Psoas muscle (tissue), 7 donors: ENCODE measurements at regions not wholly inside any gene's neighbourhood (a gene's known extent, or its start where the extent isn't known, plus 50 kb on each side); places are given as distances from the start of the nearest gene placed in this dataset.

Experiments used
- ATAC-seq, 4 donors: fragments of 200-7000 bp; cut with Tn5 transposase; one replicate each; pipeline ENCODE4 v1.9.1; 2020; ENCODE audit warnings: moderate library complexity in 3 of 4, mild to moderate bottlenecking in 2 of 4
- DNase-seq, 2 donors: peaks; one replicate each; pipeline ENCODE4 v3.0.0-alpha.2; 2020
- H3K27ac ChIP-seq: fragments of 200-600 bp; one replicate; pipeline ENCODE4 v1.8.0; 2022
- H3K27me3 ChIP-seq, 3 donors: fragments of 200-600 bp in 1 of 3; one replicate each; pipeline versions ENCODE4 v1.6.1 to v1.8.0; 2013 to 2022; ENCODE audit warnings: low read length in 2 of 3, mild to moderate bottlenecking in 2 of 3, moderate library complexity in 1 of 3; ENCODE audit not compliant: insufficient read depth in 3 of 3
- H3K36me3 ChIP-seq, 2 donors: fragments of 200-600 bp in 1 of 2; one replicate each; pipeline versions ENCODE4 v1.6.1 to v1.8.0; 2013 to 2022; ENCODE audit warnings: low read depth in 1 of 2, mild to moderate bottlenecking in 1 of 2, moderate library complexity in 1 of 2; ENCODE audit not compliant: insufficient read depth in 1 of 2
- H3K4me1 ChIP-seq: fragments of 200-600 bp; one replicate; pipeline ENCODE4 v1.8.0; 2022
- H3K4me3 ChIP-seq: fragments of 200-600 bp; one replicate; pipeline ENCODE4 v1.8.0; 2022; ENCODE audit warnings: mild to moderate bottlenecking
- H3K9me3 ChIP-seq: fragments of 200-600 bp; one replicate; pipeline ENCODE4 v1.8.0; 2022
- CTCF ChIP-seq: fragments of 200-600 bp; IDR thresholded peaks from one replicate; pipeline ENCODE4 v1.8.0; 2022; ENCODE audit warnings: antibody characterized with exemption
- whole genome bisulfite sequencing, 3 donors: extraction: QIAGEN DNeasy Blood & Tissue Kit; methylation state at CpG; one replicate each; pipeline versions ENCODE4 v1.1.6 to v1.1.7; 2013; 5-methylcytosine and 5-hydroxymethylcytosine counted together
- intact Hi-C, 2 donors: fragments of 100-400 bp; cut with DNase I; formaldehyde crosslinking; loops; one replicate each; pipeline versions ENCODE4 v1.11.0 to v1.14.2; 2022
- donor health status: healthy with polysubstance abuse.
- donor health status: DM: no; HTN: no; CAD: no; lungs with moderate emphysema.
- donor health status: Bipolar disorder and iron deficiency.
- donor health status: healthy.
- donor health status: DM: yes; HTN: yes; CAD: no.
- donor health status: DM: no; HTN: no; CAD: no.
- donor health status: DM: yes; HTN: yes; CAD: no.

DNA sequence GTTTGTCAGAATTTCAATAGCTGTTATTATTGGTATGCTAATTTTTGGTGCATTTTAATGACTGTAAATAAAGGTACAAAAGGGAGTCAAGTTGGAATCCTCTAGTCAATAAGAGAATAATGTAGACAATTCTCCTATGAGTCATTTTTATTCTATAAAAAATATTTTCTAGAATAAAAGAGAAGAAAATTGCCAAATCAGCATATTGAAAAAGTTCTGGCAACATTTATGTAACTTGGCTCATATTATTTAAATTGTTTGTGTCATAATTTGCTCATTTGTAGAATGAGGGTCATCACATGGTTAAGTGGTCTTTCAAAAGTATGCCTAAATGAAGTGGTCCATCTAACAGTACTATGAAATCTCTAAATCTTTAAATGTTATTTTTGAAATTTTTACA is 1719.8 kb upstream of the WWC1 start:
- H3K4me1 ChIP-seq = no peaks in the 10 kb centered on the region
- no peaks in the 10 kb centered on the region for H3K27me3 ChIP-seq
- no peak overlapping the region for H3K4me3 ChIP-seq
- no peak for ATAC-seq
- H3K9me3 ChIP-seq = no peaks in the 10 kb centered on the region
- intact Hi-C loops = no loop called here
- no peak for DNase-seq
- TF ChIP-seq CTCF = no peak
- no peak overlapping the region for H3K27ac ChIP-seq
- H3K36me3 ChIP-seq = no peaks in the 10 kb centered on the region

DNA sequence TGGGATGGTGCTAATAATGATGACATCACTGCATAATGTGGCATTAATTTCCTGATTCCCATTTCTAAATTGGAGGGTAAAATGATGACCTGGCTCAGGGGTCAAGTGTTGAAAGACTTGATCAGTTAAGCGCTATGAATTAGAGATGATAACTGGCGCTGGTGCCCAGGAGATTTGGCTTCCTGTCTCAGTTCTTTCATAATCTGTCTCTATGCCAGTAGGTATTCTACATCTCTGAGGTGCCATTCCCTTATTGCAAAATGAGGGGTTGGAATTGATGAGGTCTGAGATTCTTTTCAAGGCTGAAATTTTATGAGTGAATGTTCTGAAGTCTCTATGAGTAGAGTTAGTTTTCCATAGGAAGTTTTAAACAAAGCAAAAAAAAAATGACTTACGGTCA is 1715.1 kb upstream of the WWC1 start:
- Histone ChIP-seq H3K27ac (no peak overlapping the region), H3K27me3 (no peaks in the 10 kb centered on the region), H3K9me3 (no peaks in the 10 kb centered on the region), H3K36me3 (no peaks in the 10 kb centered on the region), H3K4me3 (no peak overlapping the region), H3K4me1 (no peaks in the 10 kb centered on the region)
- ATAC-seq (no peak), DNase-seq (no peak)
- no peak for TF ChIP-seq CTCF
- intact Hi-C loops = no loop called here
- 83 to 89% (median 83%) methylated on average over 3 of the region's 3 CpGs for WGBS, 3 donors

GRCh38 chr5:166581826-166582225 is 1709.6 kb upstream of the WWC1 start:
- H3K36me3 ChIP-seq = no peaks in the 10 kb centered on the region
- DNase-seq (no peak), ATAC-seq (no peak)
- TF ChIP-seq CTCF = no peak
- no peak overlapping the region for H3K4me3 ChIP-seq
- no peaks in the 10 kb centered on the region for H3K9me3 ChIP-seq
- no peaks in the 10 kb centered on the region for H3K4me1 ChIP-seq
- no peak overlapping the region for H3K27ac ChIP-seq
- H3K27me3 ChIP-seq = no peaks in the 10 kb centered on the region
- intact Hi-C loops = no loop called here

DNA sequence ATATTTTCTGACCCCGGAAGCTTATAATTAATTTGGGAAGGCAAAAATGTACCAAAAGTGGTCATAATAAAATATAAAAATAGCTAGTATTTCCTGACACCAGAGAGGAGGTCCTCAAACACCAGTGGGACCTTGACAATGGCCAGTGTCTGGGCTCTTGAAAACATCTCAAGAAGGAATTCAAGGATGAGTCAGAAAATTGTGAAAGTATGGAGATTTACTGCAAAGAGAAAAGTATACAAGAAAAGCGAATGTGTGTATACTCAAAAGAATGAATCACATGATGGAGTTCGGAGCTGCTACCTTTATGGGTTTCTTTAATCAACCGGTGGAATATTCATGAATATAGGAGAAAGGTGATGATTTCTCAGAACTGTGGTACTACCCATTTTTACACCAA is 1709.0 kb upstream of the WWC1 start:
- no peak for TF ChIP-seq CTCF
- ATAC-seq = no peak
- Histone ChIP-seq H3K27me3 (no peaks in the 10 kb centered on the region), H3K36me3 (no peaks in the 10 kb centered on the region), H3K27ac (no peak overlapping the region), H3K4me3 (no peak overlapping the region), H3K9me3 (no peaks in the 10 kb centered on the region), H3K4me1 (no peaks in the 10 kb centered on the region)
- no peak for DNase-seq
- 92% methylated on average over 4 of the region's 4 CpGs for WGBS, 3 donors
- intact Hi-C loops = no loop called here

GRCh38 chr5:166594567-166594966 is 1696.9 kb upstream of the WWC1 start:
- intact Hi-C loops = no loop called here
- H3K9me3 ChIP-seq = no peaks in the 10 kb centered on the region
- H3K27me3 ChIP-seq = no peaks in the 10 kb centered on the region
- H3K36me3 ChIP-seq = no peaks in the 10 kb centered on the region
- ATAC-seq (no peak), DNase-seq (no peak)
- TF ChIP-seq CTCF = no peak
- no peak overlapping the region for H3K27ac ChIP-seq
- H3K4me3 ChIP-seq = no peak overlapping the region
- no peaks in the 10 kb centered on the region for H3K4me1 ChIP-seq
